Brain microvascular endothelial cell (primary cell): ENCODE measurements at regions not wholly inside any gene's neighbourhood (a gene's known extent, or its start where the extent isn't known, plus 50 kb on each side); places are given as distances from the start of the nearest gene placed in this dataset.
"Not testable (repeated sequence)": the region's sequence is repeated elsewhere in the genome, so short reads cannot be mapped to it uniquely, and the experiment has no call there.

Source experiments
- DNase-seq: peaks from one replicate; pipeline ENCODE4 v3.0.0-alpha.2; 2020
- H3K27ac ChIP-seq: fragments of 250-450 bp; sonication (Bioruptor Pico); 2 replicates; pipeline ENCODE4 v1.5.1; 2020; ENCODE audit warnings: mild to moderate bottlenecking, moderate library complexity
- H3K27me3 ChIP-seq: fragments of 250-450 bp; sonication (Bioruptor Pico); replicated peaks from 2 replicates; pipeline ENCODE4 v1.5.1; 2020; ENCODE audit warnings: mild to moderate bottlenecking
- H3K36me3 ChIP-seq: fragments of 250-450 bp; sonication (Bioruptor Pico); replicated peaks from 2 replicates; pipeline ENCODE4 v1.5.1; 2020; ENCODE audit warnings: mild to moderate bottlenecking
- H3K4me3 ChIP-seq: 2 replicates; pipeline ENCODE4 v1.5.1; 2011; ENCODE audit warnings: low read depth, mild to moderate bottlenecking, control low read depth, low read length, moderate library complexity
- in situ Hi-C: cut with HindIII; loops from 2 replicates; pipeline ENCODE4 v1.10.0; 2017; ENCODE audit warnings: low sequenced_read_pairs, low pct_ligation_motif_present
- TF ChIP-seq, protein P1 (sequence below): IDR thresholded peaks from 2 replicates; pipeline ENCODE4 v1.5.1; 2011; ENCODE audit warnings: low read depth, mild to moderate bottlenecking, moderate library complexity, low read length, control low read depth, inconsistent platforms; ENCODE audit errors: missing control alignments

DNA sequence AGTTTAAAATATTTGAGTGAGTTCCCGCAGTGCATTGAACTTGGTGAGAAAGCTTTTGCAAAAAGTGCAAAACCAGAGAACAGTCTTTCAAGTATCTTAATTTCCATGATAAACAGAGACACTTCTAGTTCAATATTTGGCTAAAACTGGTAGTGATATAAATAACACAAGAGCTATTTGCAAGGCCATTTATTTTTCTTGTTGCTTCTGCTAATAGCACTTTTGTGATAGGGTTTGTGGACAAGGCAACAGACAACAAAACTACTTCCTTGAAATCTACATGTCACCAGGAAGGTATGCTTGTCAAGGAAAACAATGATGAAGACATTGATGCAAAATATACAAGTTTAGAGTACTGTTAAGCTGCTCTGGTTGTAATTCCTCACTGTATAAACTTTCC lies 1225.1 kb downstream of the OTOL1 start:
- no peak overlapping the region for H3K4me3 ChIP-seq
- H3K36me3 ChIP-seq, result no peaks in the 10 kb centered on the region
- in situ Hi-C loops, result no loop called here
- DNase-seq, result no peak
- TF ChIP-seq, protein P1, sequence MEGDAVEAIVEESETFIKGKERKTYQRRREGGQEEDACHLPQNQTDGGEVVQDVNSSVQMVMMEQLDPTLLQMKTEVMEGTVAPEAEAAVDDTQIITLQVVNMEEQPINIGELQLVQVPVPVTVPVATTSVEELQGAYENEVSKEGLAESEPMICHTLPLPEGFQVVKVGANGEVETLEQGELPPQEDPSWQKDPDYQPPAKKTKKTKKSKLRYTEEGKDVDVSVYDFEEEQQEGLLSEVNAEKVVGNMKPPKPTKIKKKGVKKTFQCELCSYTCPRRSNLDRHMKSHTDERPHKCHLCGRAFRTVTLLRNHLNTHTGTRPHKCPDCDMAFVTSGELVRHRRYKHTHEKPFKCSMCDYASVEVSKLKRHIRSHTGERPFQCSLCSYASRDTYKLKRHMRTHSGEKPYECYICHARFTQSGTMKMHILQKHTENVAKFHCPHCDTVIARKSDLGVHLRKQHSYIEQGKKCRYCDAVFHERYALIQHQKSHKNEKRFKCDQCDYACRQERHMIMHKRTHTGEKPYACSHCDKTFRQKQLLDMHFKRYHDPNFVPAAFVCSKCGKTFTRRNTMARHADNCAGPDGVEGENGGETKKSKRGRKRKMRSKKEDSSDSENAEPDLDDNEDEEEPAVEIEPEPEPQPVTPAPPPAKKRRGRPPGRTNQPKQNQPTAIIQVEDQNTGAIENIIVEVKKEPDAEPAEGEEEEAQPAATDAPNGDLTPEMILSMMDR, result no peak
- no peaks in the 10 kb centered on the region for H3K27me3 ChIP-seq
- H3K27ac ChIP-seq, result no peak overlapping the region

DNA sequence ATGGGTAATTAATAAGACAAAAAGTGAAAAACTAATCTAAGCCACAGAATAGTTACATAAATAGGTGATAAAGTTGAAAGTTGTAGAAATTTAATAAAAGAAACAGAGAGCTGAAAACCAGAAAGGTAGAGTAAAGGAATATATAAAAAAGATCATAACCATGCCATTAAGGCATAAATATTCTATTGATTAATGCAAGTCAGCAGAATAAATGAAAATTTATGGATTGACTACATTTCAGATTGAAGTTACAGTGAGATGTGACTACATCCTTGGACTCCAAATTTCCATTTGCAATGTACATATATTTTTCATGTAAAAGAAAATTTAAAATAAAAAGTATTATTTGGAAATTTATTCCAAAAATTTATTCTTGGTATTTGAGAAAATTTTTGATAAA lies 1225.7 kb downstream of the OTOL1 start:
- Histone ChIP-seq H3K27me3 (no peaks in the 10 kb centered on the region), H3K4me3 (no peak overlapping the region), H3K36me3 (no peaks in the 10 kb centered on the region), H3K27ac (no peak overlapping the region)
- in situ Hi-C loops, result no loop called here
- no peak for DNase-seq
- TF ChIP-seq, protein P1, result no peak

GRCh38 chr3:162722796-162723195 lies 1226.2 kb downstream of the OTOL1 start:
- H3K27ac ChIP-seq, in situ Hi-C loops, DNase-seq: not testable (repeated sequence)

GRCh38 chr3:162729686-162730085 lies 1233.1 kb downstream of the OTOL1 start:
- in situ Hi-C loops, result no loop called here
- TF ChIP-seq, protein P1, result no peak
- Histone ChIP-seq H3K4me3 (no peak overlapping the region), H3K27me3 (no peaks in the 10 kb centered on the region), H3K27ac (no peak overlapping the region), H3K36me3 (no peaks in the 10 kb centered on the region)
- DNase-seq, result no peak

More at GRCh38 chr3:162722796-162723195, 1226.2 kb downstream of the OTOL1 start:
- H3K36me3 ChIP-seq, H3K27me3 ChIP-seq, H3K4me3 ChIP-seq: not testable (repeated sequence)

- H3K27ac ChIP-seq, DNase-seq, in situ Hi-C loops, H3K4me3 ChIP-seq, H3K27me3 ChIP-seq, H3K36me3 ChIP-seq: not testable (repeated sequence)
Measured at GRCh38 chr3:162731961-162732360, 1235.4 kb downstream of the OTOL1 start.

- in situ Hi-C loops, result no loop called here
Measured at GRCh38 chr3:162738784-162739183, 1242.2 kb downstream of the OTOL1 start.

More at GRCh38 chr3:162738784-162739183, 1242.2 kb downstream of the OTOL1 start:
- no peak overlapping the region for H3K27ac ChIP-seq
- H3K27me3 ChIP-seq, result no peaks in the 10 kb centered on the region
- H3K4me3 ChIP-seq, result no peak overlapping the region
- no peaks in the 10 kb centered on the region for H3K36me3 ChIP-seq
- TF ChIP-seq, protein P1, result no peak
- peak; percentile 7 for DNase-seq
